ENCODE measurements at regions not wholly inside any gene's neighbourhood (a gene's known extent, or its start where the extent isn't known, plus 50 kb on each side); places are given as distances from the start of the nearest gene placed in this dataset.

- TF ChIP-seq CTCF (IDR thresholded peaks at IDR 0.05) (no peak), POLR2A (IDR thresholded peaks at IDR 0.05) (no peak)
Observed at GRCh38 chr15:70602834-70603560, 160.4 kb downstream of the UACA start.

All from heart left ventricle (tissue), 13 donors.